HG02885 (cell line): ENCODE measurements at regions not wholly inside any gene's neighbourhood (a gene's known extent, or its start where the extent isn't known, plus 50 kb on each side); places are given as distances from the start of the nearest gene placed in this dataset.
"Not testable (repeated sequence)": the region's sequence is repeated elsewhere in the genome, so short reads cannot be mapped to it uniquely, and the experiment has no call there.

Source experiments
- ATAC-seq: cut with Tn5 transposase; IDR thresholded peaks from one replicate; pipeline ENCODE4 v1.9.1; 2021; ENCODE audit warnings: mild to moderate bottlenecking; ENCODE audit not compliant: unreplicated experiment, poor library complexity

DNA sequence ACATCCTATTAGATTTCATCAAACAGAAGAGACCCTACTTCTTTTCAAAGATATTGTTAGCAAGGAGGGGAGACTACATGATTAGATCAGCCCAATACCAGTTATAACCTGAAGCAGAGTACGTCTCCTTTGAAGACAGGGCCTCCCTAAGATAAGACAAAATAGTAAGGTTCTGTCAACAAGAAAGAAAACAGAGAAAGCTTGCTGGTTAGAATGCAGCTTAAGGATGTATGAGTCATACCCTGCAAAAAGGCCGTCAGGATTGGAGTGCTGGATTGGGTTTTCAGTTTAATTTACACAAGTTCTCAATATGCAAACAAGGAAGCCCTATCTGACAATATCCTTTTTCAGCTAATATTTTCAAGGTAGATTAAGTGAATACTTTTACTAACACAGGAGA lies 1581.2 kb upstream of the WWC1 start:
- ATAC-seq: no peak

DNA sequence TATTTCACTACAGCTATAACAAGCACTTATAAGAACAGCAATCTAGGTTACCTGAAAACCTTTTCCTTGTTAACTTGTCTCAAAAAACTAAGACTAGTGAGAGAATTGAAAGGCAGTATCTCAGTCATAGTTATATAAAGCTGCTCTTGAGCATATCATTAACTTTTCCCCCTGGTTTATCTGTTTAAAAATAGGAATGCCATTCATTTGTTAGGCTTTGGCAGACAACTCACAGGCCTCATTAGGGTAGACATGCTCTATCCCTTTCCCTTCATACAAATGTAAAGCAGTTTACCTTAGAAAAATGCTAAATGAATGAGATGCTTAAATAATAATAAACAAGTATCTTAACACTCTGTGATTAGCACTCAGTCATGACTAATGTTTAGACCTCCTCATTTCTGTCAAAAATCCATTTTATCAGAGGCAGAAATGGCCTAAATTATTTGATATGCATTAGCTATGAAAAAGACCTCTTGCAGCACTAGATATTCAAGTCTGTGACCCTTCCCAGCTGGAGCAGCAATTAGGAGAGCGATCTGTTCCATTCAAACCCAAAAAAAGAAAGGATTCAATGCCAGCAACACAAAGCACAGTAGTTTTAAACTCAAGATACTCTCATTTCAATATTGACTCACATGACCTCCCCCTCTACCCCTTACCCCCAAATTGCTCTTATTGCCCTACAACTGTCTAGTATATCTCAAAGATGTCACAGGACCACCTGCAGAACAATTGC lies 1578.8 kb upstream of the WWC1 start:
- ATAC-seq: no peak

DNA sequence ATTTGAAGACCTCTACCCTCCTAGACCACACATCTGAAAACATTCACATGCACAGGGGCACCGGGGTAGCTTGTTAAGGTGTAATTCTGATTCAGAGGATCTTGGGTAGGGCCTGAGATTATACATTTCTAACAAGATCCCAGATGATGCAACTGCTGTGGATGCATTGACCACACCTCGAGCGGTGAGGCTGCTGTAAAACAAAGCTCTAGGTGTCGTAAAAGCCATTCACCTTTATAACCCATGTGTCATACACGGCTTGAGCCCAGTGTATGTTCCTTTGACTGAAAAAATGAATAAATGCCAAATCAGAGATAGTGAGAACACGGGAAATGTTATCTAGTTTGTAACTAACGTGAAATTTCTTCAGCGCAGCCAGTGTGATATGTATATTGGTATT lies 1578.2 kb upstream of the WWC1 start:
- no peak for ATAC-seq

DNA sequence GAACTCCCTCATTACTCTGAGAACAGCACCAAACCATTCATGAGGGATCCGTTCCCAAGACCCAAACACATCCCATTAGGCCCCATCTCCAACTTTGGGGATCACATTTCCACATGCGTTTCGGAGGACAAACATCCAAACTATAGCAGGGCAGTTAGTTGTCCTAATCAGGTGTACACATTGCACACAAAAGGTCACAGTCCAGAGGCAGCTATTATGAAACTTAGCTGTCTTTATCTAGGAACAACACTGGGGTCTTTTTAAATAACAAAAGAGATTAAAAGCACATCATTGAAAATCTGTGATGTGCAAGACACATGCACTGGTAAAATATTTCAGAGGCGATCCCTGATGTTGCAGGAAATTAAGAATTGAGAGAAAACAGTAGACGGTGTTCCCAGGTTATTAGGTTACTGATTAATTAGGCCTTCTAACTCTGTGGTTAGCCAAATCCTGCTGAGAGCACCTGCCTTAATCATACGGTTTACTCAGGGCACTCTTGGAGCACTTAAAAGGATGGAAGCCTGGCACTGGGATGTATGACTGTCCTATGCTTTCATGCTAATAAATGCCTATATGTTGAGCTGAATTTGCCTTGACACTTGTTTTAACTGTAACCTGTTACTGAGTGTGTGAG lies 1574.5 kb upstream of the WWC1 start:
- ATAC-seq: no peak

DNA sequence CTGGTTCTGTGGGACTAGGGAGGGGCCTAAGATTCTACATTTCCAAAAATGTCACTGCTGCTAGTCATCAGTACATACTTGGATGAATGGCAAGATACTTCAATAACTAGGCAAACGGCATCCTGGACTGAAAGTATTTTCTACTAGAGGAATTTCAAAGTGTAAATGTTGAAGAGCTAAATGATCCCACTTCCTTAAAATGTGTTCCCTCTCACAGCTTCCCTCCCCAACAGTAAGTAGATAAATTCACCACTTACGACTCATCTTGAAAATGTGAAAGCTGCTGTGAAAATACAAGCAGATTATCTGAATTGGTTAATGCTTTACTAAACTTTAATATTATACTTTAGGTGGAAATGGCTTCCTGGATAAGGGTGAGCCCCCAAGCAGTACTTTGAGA lies 1571.5 kb upstream of the WWC1 start:
- ATAC-seq: no peak

DNA sequence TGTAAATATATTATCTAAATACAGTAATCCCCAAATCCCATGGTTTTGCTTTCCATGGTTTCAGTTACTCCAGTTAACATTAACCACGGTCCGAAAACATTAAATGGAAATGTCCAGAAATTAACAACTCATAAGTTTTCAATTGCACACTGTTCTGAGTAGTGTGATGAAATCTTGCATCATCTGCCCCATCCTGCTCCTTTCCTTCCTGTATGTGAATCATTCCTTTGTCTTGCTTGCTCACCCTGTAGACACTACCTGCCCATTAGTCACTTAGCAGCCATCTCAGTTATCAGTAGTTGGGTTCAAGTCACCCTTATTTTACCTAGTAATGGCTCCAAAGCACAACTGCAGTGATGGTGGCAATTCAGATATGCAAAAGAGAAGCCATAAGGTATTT lies 1568.5 kb upstream of the WWC1 start:
- no peak for ATAC-seq

DNA sequence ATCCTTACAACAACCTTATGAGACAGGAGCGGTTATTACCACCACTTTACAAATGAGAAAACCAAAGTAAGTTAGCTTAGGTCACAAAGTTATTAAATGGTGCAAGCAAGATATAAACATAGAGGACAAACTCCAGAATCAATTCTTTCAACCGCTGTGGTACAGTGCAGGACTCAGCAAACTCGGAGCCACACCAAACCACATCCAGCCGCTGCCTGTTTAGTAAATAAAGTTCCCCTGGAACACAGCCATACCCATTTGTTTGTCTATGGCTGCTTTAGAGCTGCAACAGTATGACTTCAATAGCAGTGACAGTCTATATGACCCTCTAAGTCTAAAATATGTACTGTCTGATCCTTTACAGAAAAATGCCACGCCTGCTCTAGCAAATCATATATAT lies 1567.2 kb upstream of the WWC1 start:
- ATAC-seq: no peak

DNA sequence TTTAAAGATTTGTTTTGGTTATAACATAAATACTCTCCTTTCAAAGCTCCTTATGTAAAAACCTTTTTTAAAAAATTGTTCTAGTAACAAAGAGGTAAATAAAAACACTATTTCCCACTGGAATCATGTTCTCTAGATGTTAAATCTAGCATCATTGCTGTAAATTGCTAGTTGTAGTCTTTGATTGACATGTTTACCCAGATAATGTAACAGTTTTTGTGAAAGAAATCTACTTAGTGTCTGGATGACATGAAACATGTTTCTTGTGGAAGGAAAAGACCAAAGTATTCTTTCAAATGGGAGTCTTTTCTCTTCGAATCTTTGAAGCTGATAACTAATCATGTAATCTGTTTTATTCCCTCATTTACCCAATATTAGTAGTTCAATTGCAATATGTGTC lies 1565.9 kb upstream of the WWC1 start:
- ATAC-seq: no peak

DNA sequence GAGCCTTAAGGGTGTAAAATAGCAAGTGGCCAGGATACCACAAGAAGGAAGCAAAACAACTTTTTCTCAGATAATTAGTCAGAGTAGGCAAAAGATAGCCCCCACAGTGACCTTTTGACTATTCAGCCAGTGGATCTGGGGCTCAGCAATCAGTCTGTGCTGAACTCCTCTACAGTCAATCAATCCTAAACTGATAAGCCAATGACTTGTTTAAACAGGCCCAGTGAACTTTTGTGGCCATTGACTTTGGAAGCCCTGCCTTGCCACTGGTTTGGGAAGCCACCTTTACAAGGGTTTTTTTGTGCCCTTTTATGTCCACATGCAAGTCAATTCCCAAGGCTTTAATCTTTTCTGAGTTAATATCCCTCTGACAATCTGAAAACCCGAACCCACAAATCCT lies 1565.0 kb upstream of the WWC1 start:
- no peak for ATAC-seq

DNA sequence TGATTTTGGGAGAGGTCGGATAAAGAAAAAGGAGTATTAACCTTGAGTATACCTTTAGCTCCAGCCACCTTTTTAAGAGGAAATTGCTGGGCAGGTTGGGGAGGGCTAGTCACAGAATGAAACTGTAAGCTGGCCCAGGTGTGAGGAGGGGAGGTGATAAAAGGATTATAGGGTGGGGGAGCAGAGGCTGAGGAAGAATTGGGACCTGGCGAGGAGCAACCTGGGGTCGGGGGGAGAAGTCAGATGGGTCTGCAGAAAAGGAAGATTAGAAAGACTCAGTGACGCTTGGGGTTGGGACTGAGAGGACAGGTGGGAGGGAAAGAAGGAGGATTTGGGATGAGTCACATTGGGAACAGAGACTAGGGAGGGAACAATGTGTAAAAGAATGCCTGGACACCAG lies 1548.5 kb upstream of the WWC1 start:
- ATAC-seq: not testable (repeated sequence)

DNA sequence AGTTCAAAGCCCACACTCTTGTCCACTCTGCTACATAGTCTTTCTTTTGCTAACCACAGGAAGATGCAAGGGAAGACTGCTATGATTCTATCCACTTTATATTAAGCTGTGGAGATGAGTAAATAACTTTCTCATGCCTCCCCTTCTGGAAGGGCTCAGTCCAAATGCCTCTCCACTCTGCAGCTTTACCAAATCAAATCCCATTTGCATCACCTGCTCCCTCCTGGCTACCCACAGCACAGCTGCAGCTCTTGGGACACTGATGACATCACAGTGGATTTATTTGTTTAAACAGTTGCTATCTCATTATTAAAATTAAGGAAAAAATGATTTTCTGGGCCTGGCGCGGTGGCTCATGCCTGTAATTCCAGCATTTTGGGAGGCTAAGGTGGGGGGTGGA lies 1544.9 kb upstream of the WWC1 start:
- no peak for ATAC-seq

DNA sequence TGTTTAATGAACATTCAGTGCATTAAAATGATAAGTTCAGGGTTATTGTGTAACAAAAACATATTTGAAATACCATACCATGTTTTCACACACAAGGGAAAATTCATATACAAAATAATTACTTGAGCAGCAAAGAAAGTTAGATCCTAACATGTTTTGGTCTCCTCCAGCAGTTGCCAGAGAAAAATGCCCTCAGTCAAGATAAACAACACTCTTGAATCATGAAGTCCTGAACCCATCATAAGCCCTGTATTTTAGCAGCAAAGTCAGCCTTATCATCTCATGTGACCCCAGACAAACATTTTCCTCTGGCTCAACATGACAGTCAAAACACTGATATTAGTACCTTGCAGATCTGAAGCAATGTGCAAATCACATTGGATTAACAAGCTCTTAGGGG lies 1541.1 kb upstream of the WWC1 start:
- ATAC-seq: no peak

DNA sequence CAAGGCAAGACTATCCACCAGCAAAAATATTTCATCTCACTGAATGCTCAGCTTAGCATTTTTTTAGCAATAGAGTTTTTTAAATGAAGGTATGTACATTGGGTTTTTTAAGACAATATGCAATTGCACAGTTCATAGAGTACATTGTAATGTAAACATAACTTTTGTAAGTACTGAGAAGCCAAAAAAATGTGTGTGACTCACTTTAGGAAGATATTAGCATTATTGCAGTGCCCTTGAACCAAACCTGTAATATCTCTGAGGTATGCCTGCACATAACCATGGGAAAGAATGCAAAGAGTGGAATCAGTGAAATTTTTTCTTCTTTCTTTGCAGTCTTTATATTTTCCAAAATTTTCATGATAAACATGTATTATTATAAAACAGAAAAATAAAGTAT lies 1533.3 kb upstream of the WWC1 start:
- ATAC-seq: no peak

DNA sequence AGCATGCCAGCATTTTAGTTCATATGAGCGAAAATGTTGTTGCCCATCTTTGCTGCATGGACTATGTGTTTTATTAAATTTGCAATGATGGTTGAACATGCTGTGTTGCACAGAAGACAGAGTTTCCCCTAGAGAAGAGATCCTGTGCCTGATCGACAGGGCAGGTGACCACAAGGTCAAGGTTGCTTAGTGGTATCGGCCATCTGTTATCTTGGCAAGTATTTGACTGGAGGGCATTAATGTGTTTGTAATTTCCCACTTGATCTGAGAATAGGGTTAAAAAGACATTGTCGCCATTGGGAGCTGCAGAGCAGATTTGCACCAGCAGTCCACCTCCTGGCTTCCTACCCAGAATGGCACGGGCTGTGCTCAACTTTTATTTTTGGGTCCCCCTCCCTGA lies 1523.6 kb upstream of the WWC1 start:
- ATAC-seq: no peak

DNA sequence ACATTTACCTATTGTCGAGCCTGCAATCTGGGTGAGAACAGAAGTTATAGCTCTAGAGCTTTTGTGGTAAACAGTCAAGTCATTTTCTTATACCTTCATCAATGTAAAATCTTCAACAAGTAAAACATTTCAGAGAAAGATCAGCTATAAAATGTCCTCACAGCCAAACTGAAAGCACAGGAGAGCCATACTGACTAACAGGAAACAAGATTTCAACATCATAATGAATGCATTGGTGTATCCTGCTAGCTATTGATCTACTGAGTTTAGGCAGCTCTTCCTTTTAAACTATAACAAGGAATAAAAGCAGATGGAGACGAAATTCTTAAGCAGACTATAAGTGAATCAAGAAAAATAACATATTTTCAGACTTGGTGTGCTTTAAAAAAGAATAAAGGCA lies 1522.9 kb upstream of the WWC1 start:
- no peak for ATAC-seq

DNA sequence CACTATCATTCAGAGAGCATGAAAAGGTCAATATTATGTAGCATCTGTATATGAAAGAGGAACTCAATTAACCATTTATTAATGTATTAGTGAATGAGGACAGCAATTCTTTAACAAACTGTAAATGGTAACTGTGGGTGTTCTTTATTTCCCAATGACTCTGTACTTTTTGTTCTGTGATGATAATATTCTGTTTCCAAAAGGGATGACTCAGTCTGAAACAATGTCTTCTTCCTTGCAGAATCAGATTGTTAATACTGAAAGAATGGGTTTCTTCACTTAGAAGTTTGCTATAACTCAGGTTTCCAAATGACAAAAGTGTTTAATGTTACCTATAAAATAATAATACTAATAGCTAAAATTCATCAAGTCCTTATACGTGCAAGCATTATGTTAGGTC lies 1518.7 kb upstream of the WWC1 start:
- no peak for ATAC-seq

DNA sequence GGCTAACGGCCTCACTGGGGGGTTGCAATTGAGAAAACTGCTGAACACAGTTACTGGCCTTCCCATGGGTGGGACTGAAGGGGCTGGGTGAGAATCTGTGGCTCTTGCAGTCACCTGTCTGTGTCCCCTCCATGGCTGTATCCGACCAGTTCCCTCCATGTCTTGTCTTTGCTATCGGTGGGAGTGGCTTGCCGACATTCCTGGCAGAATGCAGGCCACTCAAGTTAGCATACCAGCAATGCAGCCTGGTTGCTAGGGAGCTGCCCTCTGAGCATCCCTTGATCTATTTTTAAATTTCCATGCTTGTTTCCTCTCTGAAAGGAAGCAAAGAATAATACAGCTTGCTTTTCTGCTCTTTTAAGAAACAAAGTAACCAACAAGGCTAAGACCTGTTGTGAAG lies 1509.7 kb upstream of the WWC1 start:
- no peak for ATAC-seq

DNA sequence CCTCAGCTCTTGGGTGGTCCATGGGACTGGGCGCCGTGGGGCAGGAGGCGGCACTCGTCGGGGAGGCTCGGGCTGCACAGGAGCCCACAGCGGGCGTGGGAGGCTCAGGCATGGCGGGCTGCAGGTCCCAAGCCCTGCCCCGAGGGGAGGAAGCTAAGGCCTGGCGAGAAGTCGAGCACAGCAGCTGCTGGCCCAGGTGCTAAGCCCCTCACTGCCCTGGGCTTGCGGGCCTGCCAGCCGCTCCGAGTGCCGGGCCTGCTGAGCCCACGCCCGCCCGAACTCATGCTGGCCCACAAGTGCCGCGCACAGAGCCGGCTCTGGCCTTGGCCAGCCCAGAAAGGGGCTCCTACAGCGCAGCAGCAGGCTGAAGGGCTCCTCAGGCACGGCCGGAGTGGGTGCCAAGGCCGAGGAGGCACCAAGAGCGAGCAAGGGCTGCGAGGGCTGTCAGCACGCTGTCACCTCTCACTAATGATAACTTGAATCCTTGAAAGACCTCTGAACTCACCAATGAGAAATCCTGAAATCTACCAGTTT lies 1506.8 kb upstream of the WWC1 start:
- ATAC-seq: no peak

DNA sequence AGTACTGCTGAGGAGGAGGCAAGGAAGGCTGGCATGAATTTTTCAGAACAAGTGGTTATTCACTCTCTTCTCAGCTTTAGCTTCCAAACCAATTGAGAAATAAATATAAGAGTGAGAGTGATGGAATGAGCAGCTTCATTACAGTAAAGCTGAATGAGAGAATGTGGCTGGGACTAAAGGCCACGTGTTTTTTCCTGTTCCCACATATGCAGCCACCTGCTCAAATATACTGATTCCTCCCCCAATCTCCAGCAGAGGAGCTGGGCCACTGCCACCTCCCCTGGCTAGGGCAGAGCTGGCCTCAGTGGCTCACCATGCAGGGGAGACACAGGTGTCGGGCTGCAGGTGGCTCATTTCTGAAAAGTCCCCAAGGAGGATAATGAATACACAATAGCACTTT lies 1505.3 kb upstream of the WWC1 start:
- no peak for ATAC-seq

DNA sequence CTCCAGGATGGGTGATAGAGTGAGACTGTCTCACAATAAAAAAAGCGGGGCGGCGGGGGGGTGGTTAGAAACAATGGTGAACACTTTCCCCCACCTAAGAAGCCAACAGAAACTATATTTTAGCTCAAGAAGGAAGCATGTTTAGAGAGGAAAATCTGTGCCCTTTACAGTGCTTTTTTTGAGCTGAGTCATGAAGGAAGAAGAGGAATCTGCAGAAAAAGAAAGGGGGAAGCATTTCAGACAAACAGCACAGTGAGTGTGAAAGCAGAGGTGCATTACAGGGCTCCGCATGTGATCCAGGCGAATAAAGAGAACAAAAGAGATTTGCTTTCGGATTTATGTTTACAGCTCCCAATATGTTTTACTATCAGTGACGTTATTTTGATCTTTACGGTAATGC lies 1504.6 kb upstream of the WWC1 start:
- no peak for ATAC-seq

DNA sequence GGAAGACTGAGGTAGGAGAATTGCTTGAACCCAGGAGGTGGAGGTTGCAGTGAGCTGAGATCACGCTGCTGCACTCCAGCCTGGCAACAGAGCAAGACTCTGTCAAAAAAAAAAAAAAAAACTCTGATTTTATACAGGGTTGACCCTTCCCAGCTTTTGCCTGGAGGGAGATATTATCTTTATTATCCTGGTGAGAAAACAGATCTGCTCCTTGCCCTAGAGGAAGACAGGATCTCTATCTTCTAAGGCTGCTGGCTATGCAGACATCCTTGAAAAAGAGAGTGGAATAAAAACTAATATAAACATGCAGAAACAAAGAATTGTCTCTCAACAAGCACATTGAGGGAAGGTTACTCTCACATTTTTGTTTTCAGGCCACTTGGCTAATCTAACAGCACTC lies 1503.4 kb upstream of the WWC1 start:
- ATAC-seq: no peak

DNA sequence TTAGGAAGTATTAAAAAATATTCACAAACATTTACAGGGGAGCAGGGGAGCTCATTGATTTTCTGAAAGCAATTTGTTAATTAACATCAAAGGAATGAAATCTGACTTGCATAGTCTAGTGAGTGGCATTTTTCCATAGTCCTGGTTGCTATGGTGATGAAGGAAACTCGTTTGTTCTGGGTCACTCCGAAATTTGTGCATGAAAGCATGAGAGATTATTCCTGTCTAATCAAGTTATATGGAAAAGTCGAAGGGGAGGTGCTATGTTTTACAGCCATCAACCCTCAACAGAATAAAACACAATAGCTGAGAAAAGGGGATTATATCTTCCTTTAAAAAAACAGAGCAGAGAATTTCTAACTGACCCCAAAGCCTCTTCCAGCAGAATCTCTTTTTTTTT lies 1495.7 kb upstream of the WWC1 start:
- ATAC-seq: no peak
